GM23338 (cell line): ENCODE measurements at regions not wholly inside any gene's neighbourhood (a gene's known extent, or its start where the extent isn't known, plus 50 kb on each side); places are given as distances from the start of the nearest gene placed in this dataset.

Source experiments
- CREB1 ChIP-seq: fragments of 250-450 bp; sonication (Bioruptor Pico); IDR thresholded peaks from 2 replicates; pipeline ENCODE4 v1.5.0; 2020; ENCODE audit warnings: low read depth, mild to moderate bottlenecking, moderate library complexity
- EZH2 ChIP-seq: fragments of 200-600 bp; sonication (generic); IDR thresholded peaks from one replicate; pipeline ENCODE4 v1.8.0; 2017; ENCODE audit warnings: antibody characterized with exemption, mild to moderate bottlenecking, low read depth; ENCODE audit not compliant: unreplicated experiment
- EZH2phosphoT487 ChIP-seq: fragments of 200-600 bp; sonication (generic); IDR thresholded peaks from one replicate; pipeline ENCODE4 v1.8.1; 2018; ENCODE audit warnings: antibody characterized with exemption; ENCODE audit not compliant: unreplicated experiment
- JUNB ChIP-seq: IDR thresholded peaks from one replicate; pipeline ENCODE4 v1.6.1; 2016; ENCODE audit warnings: antibody characterized with exemption; ENCODE audit not compliant: unreplicated experiment
- NANOG ChIP-seq: IDR thresholded peaks from 2 replicates; pipeline ENCODE4 v1.6.1; 2016; ENCODE audit warnings: antibody characterized with exemption, borderline replicate concordance
- POLR2AphosphoS5 ChIP-seq: IDR thresholded peaks from 2 replicates; pipeline ENCODE4 v1.6.1; 2016; ENCODE audit warnings: antibody characterized with exemption, low read depth
- TF ChIP-seq, protein P1 (sequence below): IDR thresholded peaks from one replicate; pipeline ENCODE4 v1.6.1; 2018; ENCODE audit warnings: antibody characterized with exemption; ENCODE audit not compliant: unreplicated experiment
- TF ChIP-seq, protein P2 (sequence below), 2 experiments: fragments of 200-600 bp in 1 of 2; sonication (generic) in 1 of 2; conservative IDR thresholded peaks; 2 replicates each; pipeline versions ENCODE4 v1.5.1 to v1.6.1; 2016 to 2017; ENCODE audit warnings: antibody characterized with exemption in 2 of 2, low read depth in 2 of 2, mild to moderate bottlenecking in 2 of 2, moderate library complexity in 1 of 2
- TF ChIP-seq, protein P3 (sequence below): IDR thresholded peaks from 2 replicates; pipeline ENCODE4 v1.6.1; 2016; ENCODE audit warnings: antibody characterized with exemption

DNA sequence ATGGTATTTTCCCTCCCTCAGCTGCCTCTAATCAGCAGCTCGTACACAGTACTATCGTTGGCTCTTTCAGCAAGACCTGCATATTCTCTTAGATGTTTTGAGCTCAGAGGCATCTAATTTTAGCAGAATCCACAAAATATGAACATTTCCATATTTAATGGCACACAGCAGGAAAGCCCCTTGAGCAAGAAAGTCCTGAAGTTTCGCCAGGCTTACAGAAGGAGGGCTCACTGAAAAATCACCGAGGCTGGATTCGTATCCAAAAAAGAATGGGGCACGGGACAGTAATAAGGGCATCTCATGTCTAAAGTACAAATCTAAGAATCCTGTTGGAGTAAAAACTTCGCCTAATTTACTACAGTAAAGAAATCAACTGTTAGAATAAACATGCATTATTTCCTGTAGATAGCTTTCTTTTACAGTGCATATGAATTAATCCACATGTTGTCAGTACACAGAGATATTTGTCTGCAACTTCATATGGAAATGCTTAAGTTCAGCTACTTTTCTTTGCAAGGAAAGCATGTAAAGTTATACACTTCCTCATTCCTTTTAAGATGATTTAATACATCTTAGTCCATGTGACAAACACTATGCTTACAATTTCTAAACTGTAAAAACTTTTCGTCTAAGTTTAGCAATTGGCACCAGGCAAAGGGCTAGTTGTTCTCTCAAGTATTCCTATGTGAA is 1205.3 kb upstream of the ADGRL4 start:
- TF ChIP-seq, protein P1, sequence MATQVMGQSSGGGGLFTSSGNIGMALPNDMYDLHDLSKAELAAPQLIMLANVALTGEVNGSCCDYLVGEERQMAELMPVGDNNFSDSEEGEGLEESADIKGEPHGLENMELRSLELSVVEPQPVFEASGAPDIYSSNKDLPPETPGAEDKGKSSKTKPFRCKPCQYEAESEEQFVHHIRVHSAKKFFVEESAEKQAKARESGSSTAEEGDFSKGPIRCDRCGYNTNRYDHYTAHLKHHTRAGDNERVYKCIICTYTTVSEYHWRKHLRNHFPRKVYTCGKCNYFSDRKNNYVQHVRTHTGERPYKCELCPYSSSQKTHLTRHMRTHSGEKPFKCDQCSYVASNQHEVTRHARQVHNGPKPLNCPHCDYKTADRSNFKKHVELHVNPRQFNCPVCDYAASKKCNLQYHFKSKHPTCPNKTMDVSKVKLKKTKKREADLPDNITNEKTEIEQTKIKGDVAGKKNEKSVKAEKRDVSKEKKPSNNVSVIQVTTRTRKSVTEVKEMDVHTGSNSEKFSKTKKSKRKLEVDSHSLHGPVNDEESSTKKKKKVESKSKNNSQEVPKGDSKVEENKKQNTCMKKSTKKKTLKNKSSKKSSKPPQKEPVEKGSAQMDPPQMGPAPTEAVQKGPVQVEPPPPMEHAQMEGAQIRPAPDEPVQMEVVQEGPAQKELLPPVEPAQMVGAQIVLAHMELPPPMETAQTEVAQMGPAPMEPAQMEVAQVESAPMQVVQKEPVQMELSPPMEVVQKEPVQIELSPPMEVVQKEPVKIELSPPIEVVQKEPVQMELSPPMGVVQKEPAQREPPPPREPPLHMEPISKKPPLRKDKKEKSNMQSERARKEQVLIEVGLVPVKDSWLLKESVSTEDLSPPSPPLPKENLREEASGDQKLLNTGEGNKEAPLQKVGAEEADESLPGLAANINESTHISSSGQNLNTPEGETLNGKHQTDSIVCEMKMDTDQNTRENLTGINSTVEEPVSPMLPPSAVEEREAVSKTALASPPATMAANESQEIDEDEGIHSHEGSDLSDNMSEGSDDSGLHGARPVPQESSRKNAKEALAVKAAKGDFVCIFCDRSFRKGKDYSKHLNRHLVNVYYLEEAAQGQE, result no peak
- TF ChIP-seq, protein P2, sequence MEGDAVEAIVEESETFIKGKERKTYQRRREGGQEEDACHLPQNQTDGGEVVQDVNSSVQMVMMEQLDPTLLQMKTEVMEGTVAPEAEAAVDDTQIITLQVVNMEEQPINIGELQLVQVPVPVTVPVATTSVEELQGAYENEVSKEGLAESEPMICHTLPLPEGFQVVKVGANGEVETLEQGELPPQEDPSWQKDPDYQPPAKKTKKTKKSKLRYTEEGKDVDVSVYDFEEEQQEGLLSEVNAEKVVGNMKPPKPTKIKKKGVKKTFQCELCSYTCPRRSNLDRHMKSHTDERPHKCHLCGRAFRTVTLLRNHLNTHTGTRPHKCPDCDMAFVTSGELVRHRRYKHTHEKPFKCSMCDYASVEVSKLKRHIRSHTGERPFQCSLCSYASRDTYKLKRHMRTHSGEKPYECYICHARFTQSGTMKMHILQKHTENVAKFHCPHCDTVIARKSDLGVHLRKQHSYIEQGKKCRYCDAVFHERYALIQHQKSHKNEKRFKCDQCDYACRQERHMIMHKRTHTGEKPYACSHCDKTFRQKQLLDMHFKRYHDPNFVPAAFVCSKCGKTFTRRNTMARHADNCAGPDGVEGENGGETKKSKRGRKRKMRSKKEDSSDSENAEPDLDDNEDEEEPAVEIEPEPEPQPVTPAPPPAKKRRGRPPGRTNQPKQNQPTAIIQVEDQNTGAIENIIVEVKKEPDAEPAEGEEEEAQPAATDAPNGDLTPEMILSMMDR (conservative IDR thresholded peaks at IDR 0.05; ENCODE audit: low read depth in 2 of 2), result no peak
- no peak for TF ChIP-seq EZH2phosphoT487
- TF ChIP-seq JUNB, result no peak
- TF ChIP-seq EZH2, result no peak
- no peak for TF ChIP-seq POLR2AphosphoS5
- no peak for TF ChIP-seq CREB1
- TF ChIP-seq NANOG, result no peak
- TF ChIP-seq, protein P3, sequence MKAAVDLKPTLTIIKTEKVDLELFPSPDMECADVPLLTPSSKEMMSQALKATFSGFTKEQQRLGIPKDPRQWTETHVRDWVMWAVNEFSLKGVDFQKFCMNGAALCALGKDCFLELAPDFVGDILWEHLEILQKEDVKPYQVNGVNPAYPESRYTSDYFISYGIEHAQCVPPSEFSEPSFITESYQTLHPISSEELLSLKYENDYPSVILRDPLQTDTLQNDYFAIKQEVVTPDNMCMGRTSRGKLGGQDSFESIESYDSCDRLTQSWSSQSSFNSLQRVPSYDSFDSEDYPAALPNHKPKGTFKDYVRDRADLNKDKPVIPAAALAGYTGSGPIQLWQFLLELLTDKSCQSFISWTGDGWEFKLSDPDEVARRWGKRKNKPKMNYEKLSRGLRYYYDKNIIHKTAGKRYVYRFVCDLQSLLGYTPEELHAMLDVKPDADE, result no peak
